Activated CD8-positive, alpha-beta memory T cell treated with anti-CD3 and anti-CD28 coated beads, Interleukin-2, amount 50 U/mL, for 48 hours (primary cell): ENCODE measurements at regions not wholly inside any gene's neighbourhood (a gene's known extent, or its start where the extent isn't known, plus 50 kb on each side); places are given as distances from the start of the nearest gene placed in this dataset.

Source experiments
- DNase-seq: peaks from one replicate; pipeline ENCODE4 v3.0.0-alpha.2; 2020

GRCh38 chr2:122858075-122858702 is 1102.7 kb downstream of the TSN start:
- DNase-seq, result no peak

DNA sequence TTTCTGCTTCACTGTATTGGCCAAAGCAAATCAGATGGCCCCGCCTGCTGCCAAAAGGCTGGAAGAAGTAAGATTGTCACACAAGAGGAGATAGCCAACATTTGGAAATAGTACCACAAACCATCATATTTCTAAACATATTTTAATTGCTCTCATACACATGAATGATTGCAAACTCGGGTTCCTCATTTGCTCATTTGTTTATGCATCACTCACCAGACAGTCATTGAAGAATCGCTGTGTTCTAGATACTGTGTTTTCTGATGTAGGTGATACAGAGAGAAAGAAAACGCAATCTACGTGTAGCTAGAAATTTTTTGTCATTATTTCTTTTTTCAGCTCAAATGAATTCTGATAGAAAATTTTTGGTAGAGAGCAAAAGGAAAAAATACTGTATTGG is 1103.4 kb downstream of the TSN start:
- DNase-seq, result no peak

- no peak for DNase-seq
These were observed 1103.8 kb downstream of the TSN start for GRCh38 chr2:122859260-122859659.

DNA sequence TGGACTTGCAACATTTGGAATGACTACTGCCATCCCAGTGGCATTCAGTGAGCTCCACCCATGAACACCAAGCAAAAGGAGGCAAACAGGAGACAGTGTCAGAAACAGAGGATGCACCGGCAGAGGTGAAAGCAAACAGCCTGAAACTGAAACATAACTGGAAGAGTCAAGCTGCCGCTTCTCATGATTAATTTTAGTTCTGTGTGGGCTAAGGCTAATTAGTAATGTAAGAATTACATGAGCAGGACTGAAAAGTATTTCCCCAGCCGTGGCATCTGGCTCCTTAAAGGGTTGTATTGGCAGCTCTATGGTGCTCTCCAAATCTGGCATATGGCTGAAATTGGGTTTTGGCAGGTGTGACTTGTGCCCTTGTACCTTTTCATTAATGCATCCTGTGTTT is 1108.1 kb downstream of the TSN start:
- no peak for DNase-seq

DNA sequence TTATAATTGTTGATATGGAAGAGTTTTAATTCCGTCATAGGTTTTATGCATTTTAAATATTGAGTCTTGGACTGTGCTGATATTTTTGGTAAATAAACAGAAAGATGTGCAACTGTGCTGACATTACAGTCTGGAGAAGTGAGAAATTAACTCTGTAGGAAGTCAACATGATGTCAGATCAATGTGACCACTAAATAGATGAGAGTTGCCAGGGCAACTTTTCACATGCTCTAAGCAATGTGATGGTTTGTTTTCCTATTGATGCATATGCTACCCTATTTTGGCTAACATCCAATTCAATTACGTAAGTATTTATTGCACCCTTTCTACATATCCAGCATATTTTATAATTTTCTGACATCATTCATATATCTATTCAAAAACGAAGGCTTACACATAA is 1109.3 kb downstream of the TSN start:
- no peak for DNase-seq

- DNase-seq, result no peak
These were observed 1110.6 kb downstream of the TSN start for GRCh38 chr2:122866095-122866494.

DNA sequence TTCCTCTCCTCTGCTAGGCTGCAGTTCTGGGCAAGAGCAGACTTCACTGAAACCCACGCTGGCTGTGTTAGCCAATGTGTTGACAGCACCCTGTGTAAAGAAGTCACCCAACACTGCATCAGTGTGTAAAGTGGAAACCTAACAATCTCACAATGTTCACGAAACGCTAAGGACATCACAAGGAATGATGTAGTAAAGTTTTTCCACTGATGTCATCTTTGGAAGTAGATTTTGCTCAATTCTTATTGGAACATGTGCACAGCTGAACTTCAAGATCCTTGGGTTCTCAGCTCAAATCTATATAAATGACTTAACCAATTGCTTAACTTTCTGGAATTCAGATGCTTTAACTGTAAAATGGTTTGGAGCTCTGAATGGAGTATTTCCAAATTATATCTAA is 1112.5 kb downstream of the TSN start:
- DNase-seq, result no peak

GRCh38 chr2:122868646-122869275 is 1113.3 kb downstream of the TSN start:
- DNase-seq, result no peak

GRCh38 chr2:122873951-122874350 is 1118.5 kb downstream of the TSN start:
- no peak for DNase-seq

DNA sequence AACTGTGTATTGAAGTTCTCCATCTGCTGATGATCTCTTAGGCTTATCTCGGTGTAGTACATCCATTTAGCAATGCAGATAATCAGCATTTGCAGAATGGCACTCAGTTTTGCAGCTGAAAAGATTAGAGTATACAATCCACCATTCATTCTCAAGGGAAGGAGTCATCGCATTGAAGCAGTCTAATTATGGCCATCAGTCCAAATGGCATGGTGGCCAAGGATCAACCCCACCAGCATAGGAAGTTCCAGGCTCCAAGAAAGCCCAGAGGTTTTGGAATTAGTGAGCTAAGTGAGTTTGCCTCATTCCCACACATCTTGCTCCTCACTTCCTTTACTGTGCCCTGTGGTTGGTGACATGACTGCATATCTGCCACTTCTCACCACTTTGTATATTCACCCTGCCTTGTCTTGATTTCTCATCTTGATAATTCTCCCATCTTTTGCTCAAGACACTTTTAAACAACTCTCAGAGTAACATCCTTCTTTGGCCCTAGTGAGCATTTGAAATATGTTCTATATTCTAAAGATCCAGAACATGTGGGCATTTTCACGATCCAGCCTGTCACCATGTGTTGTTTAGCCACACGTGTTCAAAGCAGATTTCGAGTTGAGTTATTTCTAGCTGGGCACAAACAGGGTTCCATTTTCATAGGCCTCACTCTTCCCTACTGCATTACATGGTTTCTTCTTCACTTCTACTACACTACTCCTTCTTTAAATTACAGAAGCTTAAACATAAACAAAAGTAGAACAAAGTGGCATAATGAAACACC is 1119.8 kb downstream of the TSN start:
- no peak for DNase-seq

DNA sequence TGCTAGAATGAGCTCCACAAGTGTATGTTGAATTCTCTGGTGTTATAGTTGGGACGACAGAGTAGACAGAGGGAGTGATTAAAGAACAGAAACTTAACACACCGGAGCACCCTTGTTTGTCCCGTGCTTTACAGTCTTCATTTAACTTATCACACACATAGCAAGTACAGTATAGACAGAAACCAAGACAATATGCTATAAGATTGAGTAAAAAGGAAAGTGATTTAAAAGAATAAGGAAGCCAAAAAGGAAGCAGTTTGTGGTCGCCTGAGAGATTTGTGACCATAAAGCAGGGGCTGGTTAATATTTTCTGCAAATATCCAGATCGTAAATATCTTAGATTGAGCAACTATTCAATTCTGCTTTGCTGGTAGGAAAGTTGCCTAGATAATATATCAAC is 1128.4 kb downstream of the TSN start:
- no peak for DNase-seq

GRCh38 chr2:122884889-122885288 is 1129.4 kb downstream of the TSN start:
- DNase-seq, result no peak

DNA sequence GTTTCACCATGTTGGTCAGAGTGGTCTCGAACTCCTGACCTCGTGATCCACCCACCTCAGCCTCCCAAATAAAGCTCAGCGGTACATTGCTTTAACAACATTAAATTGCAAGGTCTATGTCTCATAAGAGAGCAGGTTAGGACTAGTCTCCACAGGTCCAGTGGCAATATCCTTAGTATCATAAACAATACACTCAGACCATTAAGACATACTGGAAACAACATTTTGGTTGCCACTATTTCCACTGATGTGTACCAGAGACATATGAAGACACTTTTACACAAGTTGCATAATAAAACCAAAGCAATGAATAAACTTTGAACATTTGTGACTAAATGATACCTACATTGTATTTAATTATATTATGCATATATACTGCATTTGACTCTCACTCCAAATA is 1130.0 kb downstream of the TSN start:
- no peak for DNase-seq

- DNase-seq, result no peak
These were observed 1131.2 kb downstream of the TSN start for GRCh38 chr2:122886479-122887145.

DNA sequence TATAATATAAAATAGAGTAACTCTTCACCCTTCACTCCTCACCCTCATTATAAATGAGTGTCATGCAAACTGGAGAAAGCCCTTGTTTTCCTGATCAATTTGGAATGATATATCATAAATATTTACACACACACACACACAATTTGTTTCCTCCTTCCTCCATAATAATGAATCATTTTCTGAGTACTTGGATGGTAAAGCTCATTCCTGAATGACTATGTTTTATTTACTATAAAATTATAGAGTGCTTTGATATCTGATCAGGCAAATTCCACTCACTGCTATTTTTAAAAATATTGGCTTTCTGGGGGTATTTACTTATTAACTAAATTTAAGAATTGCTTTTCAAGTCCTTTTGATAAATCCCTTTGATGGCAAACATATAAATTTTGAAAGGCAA is 1125.5 kb upstream of the CNTNAP5 start:
- DNase-seq, result no peak

DNA sequence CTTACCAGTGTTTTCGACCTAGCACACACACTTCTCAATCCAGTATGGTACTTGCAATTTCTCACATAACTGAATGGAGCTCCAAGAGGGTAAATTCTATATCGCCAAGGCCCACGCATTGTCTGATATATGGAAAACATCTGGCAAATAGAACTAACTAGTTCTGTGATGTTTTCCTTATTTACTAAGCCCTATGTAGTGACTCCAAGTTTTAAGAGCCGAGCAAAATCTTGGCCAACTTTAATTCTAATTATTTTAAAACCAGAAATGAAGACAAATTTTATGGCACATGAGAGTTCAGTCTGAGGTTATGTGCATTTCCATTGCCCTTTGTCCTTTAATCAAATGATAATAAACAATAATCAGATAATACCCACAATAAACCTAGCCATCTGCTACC is 1119.7 kb upstream of the CNTNAP5 start:
- no peak for DNase-seq

DNA sequence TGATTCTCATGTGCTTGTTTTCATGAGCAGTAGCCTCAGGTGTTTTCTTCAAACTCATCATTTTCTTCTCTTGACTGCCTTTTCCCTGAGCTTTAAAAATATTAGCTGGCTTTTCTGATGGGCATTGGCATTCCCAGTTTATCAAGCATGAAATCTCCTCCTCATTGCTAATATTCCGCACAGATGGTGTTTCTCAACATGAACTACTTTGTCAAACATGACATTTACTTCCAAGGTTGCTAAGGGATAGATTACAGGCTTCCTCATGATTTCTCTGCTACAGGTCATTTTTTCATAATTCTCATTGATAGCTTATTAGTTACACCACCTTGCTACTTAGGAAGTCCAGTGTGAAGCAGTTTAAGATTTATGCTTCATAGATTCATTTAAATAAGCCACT is 1116.9 kb upstream of the CNTNAP5 start:
- no peak for DNase-seq

DNA sequence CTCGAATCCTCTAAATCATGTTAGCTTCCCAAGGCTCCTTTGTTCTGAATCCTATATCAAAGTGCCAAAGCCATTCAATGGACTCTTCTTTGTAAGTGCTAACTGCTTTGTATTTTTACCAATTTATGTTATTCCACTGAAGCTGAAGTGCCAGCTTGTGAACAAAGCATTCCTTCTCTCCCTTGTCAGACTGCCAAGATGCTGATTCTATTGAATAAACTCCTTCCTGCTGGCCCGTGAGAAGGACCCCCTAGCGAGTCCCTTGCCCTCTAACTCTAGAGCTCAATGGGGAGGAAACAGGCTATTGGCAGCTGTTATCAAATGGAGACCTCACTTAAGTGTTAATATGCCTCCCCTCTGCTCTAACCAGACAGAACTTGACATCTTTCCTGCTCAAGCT is 1097.9 kb upstream of the CNTNAP5 start:
- DNase-seq, result no peak

- no peak for DNase-seq
These were observed 1097.2 kb upstream of the CNTNAP5 start for GRCh38 chr2:122927710-122928557.

GRCh38 chr2:122929347-122929746 is 1095.7 kb upstream of the CNTNAP5 start:
- DNase-seq, result no peak

DNA sequence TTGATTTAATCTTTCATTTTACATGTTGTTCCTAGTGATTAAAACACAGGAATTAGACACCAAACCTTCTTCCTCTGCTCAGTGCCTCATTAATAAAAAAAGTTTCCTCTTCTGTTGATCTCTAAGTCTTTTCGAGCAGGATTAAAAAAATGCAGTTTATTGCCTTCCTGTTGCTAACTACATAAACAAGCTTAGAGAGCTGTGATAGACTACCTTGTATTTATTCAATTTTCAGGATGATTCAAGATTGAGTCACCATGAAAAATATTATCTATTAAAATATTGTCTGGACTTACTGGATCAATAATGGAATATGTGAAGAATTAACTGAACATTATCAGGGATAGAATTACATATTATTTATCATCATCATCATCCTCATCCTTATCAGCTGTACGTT is 1089.6 kb upstream of the CNTNAP5 start:
- DNase-seq, result no peak

DNA sequence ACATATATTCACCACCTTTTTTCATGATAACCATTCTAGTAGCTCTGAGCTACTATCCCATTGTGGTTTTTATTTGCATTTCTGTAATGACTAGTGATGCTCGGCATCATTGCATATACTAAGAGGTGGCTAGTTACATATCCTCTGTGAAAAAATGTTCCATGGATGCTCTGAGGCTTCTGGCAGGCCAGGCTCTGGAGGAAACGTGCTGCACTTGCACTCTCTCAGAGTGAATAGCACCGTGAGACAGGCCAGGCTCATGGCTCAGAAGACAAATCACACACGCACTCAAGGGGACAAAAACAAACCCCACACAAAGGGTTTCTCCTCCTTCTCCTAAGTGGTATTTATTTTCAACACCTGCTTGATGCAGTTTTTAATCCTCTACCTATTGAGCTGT is 1085.3 kb upstream of the CNTNAP5 start:
- no peak for DNase-seq

DNA sequence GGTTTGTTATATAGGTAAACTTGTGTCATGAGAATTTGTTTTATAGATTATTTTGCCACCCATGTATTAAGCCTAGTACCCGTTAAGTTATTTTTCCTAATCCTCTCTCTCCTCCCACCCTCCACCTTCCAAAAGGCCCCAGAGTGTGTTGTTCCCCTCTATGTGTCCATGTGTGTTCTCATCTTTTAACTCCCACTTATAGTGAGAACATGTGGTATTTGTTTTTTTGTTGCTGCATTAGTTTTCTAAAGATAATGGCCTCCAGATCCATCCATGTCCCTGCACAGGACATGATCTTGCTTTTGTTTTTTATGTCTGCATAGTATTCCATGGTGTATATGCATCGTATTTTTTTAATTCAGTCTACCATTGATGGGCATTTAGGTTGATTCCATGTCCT is 1075.6 kb upstream of the CNTNAP5 start:
- DNase-seq, result no peak
